A172 (cell line): ENCODE measurements at regions not wholly inside any gene's neighbourhood (a gene's known extent, or its start where the extent isn't known, plus 50 kb on each side); places are given as distances from the start of the nearest gene placed in this dataset.
"Not testable (repeated sequence)": the region's sequence is repeated elsewhere in the genome, so short reads cannot be mapped to it uniquely, and the experiment has no call there.

Experiments
- DNase-seq: peaks from one replicate; pipeline ENCODE4 v3.0.0-alpha.2; 2015; ENCODE audit warnings: low spot score

DNA sequence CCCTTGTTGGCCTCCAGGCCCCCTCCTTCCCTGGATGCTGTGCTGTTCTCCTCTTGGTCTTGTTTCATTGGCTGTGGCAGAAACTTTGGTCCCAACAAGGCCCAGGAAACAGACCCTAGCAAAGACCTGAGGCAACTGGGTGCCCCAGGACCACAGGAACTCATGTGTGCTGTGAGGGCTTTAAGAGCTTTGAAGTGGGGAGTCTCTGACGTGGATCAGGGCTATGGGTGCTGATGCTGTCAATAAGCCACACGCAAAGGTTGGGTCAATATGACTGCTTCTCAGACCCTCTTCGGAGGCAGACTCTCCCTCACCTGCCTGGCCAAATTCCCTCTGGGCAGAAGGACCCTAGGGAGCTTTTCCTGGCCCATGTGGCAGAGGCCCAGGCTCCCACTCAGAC lies 91.5 kb upstream of the MLN start:
- no peak for DNase-seq

DNA sequence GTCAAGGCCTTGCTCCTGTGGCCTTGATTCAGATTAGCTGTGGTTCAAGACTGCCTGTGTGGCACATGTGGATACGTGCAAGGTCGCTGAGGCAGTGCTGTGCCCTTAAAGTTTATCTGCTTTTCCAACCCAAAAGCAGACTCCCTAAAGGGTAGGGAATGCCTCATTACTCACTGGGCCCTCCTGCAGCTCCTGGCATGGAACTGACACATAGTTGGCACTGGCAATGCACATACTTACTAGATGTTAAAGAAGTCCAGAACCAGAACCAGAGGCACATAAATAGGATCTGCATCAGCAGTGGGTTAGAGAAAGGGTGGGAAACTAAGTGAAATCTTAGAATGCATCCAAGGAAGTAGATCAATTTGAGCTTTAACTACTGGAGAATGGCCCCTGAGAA lies 90.6 kb upstream of the MLN start:
- DNase-seq, result peak; percentile 45

DNA sequence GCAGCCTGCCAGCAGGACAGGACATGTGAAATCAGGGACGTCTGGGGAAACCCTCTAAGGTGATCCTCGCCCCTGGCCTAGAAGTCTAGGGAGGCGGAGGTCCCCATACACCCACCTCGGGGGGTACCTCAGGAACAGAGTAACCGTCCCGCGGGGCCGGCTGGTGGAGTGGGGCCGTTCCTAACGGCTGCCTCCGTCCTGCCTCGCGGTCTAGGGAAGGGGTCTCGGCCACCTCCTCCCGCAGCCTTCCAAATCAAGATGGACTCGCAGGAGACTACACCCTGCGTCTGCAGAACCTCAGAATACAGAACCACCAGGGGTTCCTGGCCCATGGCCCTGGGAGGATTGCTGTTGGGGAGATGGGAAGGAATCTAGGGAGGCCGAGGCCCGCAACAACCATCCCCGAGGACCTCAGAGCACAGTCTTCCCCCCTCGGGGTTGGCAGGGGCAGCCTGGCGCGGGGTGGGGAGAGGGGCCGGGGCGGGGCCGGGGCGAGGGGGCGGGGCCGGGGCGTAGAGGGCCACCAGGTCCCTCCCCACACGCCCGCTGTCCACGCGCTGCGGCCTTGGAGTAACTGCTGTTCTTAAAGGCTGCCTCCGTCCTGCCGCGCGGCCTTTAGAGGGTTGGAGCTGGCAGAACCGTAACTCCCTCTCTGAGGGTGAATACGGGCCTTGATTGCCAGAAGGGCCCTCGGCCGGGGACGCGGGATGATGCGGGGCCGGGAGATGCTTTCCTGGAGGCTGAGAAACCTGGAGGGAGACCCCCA lies 89.0 kb upstream of the MLN start:
- DNase-seq, result no peak

DNA sequence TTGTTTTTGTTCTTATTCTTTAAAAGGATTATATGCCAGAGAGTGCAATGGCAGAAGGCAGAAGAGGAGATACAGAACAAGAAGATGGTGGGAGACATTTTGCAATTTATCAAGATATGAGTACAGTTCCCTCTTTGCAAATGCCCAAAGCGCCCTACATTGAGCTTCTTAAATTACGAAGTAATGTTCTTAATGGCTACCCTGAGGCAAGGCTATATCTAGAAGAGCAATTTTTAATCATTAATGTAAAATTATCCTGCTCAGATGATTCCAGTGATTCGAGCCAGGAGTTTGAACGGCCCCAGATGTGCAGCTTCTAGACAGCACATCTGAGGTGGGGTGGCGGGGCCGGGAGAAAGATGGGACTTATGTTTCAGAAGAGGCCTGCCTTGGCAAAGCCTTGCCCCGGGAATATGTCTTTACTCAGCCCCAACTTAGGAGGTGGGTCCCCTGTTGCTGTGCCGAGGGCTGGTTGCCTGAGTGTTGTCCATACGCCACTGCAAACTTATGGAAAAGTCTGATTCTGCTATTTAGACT lies 84.9 kb upstream of the MLN start:
- no peak for DNase-seq

DNA sequence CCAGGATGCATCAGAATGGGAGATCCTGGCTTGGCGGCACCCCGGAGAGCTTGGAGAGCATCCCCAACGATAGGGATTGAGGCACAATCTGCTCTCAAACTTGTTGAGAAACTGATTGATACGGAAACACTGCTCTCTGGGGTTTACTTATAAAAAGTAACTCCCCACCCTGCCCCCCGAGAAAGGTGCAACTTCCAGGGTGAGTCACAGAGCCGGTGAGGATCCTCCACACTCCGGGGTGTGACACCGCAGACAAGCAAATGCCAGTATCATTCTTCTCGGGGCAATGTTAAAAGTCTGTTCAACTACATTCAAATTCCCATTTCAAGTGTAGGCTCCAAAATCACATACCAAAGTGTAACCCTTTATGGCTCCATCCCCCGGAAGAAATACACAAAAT lies 84.4 kb upstream of the MLN start:
- DNase-seq, result no peak

DNA sequence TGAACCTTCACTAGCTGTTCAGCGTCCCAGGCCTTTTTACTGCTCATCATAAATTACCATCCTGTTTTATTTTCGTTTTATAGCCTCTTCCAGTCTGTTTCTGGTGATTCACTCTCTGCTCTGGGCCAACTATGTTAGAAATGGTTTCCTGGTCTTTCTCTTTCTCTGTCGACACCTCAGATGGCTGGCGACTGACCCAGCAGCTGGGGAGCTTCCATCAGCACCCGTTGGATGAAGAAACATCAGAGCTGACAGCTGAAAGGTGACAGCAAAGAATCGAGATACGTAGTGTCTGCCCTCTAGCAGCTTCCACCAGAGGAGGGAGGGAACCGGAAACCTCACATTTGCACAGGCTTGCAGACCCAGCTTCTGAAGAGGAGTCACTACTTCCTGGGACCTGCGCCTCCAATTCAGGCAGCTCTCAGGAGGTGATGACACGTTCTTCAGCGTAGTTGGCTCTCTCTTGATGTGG lies 82.9 kb upstream of the MLN start:
- peak; percentile 69 for DNase-seq

DNA sequence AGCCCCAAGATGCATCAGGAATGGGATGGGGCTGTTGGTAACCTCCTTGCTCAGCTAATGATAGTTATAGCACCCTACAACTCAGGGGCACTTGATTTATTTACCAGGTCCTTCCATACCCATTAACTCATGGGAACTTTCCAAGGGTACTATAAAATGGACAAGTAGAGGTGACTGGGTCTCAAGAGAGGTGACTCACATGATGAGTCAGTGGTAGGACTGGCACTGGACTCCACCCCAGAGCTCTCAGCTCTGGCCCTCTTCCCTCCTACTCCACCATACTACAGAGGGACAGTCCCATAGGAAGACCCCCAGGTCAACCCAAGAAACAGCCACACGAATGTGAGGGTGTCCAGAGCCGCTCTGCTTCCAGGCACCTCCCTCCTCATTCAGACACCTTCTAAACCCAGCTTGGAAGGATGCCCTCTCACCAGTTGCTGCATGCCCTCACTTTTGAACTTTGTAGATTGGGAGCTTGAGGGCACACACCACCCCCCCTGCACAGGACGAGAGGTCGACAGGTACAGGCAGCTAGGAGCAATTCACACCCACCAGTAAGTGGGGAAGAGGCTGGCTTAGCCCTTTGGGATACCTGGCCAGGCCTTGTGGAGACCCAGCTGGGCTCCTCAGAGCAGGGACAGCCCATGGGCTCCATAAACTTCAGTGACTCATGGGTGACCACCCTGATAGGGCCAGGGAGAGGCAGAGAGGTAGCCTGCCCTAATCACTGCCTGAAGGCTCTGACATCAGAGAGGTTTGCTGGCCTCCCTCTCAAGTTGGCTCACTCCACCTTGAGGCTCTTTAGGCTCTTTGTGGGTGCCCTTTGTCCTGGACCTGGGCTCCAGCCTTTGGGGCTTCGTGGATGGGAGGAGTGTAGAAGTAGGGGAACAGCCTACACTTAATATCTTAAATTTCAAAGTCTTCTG lies 81.6 kb upstream of the MLN start:
- peak; percentile 92 for DNase-seq

DNA sequence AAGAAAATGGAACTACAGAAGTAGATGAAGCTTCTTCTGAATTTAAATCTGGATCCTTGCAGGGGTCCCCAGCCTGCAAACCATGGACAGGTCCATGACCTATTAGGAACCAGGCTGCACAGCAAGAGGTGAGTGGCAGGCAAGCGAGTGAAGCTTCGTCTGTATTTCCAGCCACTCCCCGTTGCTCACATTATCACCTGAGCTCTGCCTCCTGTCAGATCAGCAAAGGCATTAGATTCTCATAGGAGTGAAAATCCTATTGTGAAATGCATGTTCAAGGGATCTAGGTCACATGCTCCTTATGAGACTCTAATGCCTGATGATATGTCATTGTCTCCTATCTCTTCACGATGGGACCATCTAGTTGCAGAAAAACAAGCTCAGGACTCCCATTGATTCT lies 79.8 kb upstream of the MLN start:
- not testable (repeated sequence) for DNase-seq

DNA sequence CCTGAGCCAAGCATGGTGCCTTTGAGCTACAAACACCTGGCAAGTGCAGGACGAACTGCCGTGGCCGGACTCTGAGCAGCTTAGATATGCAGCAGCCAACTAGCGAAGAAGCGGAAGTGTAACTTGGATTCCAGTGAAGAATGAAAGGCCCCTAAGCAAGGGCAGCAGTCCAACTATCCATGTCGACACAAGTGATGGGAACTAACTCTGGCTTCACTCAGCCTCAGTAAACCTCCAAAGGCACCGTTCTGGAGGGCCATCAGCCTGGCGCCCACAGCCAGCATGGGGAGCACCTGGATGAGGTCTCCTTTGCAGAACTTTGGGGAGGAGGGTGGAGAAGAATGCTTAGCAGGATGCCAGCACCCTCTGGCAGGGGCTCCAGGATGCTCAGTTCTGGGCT lies 78.4 kb upstream of the MLN start:
- no peak for DNase-seq

DNA sequence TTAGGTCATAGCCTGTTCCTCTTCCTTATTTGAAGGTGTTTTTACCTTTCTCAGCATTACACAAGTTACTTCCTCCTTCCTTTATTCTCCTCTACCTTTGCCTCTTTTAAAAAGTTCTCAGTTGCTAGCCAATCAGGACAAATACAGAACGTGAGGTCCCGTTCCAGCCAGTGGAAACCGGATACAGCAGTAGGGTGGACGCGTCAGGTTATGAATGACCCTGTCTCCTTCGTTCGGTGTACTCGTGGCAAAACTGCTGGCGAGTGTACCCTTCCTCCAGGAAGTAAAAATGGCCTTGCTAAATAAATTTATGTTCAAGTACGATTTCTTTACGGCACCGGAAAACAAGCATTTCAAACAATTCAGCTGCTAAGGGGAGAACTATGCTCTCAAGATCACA lies 77.0 kb upstream of the MLN start:
- no peak for DNase-seq

DNA sequence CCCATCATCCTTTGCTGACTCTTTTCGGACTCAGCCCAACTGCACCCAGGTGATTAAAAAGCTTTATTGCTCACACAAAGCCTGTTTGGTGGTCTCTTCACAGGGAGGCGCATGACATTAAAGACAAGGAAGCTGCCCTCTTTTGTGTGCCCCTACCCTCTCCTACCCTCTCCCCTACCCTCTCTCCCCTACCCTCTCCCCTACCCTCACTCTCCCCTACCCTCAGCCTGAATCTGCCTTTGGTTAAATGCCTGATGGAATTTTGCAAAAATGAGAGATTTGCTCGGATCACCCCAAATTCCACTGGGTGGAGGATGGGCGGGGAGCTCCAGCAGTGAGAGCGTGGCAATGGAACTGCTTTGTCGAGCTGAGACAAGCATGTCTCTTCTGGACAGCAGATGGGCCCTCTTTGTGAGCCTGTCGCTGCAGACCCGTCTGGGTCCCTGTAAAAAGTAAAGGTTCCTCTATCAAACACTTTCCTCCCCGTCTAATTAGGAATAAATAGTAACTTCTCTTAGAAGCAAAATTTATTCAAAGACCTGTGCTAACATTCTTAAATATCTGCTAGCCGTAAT lies 76.4 kb upstream of the MLN start:
- DNase-seq, result no peak

DNA sequence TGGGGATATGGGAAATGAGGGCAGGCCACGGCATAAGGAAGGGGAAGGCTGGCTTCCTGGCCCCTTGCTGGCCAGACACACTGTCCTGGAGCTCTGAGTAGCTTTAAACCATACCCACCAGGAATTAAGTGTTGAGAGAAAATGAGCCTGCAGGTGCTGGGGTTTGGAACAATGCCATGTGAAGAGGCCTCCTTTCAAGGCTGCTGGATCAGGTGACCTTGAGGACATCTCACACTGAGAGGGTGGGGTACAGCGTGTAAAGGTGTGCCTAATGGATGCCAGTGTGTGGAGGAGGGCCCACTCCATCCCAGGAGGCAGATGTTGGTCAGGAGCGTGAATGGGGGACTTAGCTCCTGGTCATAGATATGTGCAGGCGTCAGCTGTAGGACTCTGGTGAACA lies 74.8 kb upstream of the MLN start:
- no peak for DNase-seq

DNA sequence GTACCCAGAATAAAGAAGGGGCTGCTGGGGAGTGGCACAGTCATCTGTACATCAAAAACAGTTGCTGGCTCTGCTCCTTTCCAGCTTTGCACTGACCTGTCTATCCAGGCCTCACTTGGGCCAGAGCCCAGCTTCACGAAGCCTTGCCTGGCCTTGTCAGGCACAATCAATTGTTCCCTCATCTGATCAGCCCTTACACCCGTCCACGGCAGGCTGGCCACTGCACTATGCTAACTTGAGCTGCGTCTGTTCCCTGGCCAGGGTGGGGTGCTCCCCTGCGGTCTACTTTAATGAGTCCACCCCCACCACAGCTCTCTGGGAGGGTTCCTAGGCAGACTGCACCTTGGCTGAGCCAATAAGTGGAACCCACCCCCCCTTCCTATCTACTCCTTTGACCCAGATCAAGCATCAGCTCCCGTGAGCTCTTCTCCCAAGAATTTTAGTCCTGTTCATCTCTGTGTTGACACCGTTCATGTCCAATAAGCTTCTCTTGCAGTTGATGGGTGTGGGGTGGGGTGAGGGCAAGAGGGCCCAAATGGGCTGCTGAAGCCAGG lies 74.3 kb upstream of the MLN start:
- DNase-seq, result no peak

DNA sequence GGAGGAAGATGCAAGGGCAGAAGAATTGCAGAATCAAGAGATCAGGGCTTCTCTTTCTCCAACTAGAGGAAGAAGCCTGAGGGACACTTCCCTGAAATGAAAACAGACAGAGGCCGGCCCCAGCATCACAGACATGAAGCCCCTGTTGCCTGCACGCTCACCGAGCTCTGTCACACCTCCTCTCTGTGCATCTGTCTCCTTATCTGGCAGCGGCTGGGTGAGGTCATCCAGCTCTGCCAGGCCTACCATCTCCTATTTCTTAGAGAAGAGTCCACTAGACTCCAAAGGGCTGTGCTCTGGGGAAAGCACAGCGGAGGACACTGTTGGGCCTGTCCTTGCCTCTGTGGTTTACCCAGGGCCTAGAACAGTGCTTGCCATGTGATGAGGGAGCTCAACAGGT lies 71.9 kb upstream of the MLN start:
- no peak for DNase-seq

DNA sequence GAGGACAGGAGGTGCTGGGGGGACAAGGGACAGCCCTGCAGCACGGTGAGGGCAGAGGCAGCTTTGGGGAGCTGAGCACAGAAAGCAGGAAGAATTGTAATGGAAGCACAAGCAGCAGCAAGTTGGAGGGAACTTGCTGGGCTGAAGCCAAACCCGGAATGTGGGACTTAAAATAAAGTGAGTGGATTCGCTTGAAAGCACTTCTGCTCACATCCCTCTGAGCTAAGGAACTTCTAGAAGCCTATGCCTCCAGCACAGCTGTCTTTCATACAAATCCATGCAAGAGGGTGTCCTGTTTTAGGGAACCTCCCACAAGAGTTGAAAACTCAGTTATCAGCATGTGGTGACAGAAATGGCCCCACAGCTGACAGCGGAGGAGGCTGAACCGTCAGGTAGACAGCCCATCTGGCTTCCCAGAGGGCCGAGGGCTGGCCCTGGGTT lies 71.4 kb upstream of the MLN start:
- DNase-seq, result no peak

DNA sequence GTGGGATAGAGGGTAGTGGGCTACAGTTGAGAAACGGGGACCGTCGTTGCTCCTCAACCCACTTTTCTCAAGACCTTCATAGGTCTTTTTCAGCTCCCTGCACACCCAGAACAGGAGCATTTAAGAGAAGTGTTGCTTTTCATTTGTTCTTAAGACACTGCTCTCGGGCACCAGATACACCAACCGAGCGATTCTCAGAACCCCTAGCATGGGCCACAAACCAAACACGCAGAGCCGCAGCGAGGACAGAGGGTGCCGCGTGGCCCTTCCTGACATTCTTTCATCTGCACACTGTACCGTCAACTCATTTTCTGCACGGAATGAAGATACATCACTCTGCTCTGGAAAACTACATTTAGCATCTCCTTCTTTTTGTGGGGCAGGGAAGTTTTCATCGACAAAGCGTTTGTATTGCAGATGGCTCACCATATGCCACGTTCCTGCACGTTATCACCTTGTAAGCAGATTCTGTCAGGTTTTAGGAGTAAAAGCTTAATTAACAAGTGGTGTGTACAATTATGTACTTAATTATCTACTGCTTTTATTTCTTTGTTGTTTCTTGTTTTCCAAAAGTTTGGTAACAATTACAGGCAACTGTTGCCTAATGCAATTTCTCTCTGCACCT lies 70.4 kb upstream of the MLN start:
- DNase-seq, result no peak

DNA sequence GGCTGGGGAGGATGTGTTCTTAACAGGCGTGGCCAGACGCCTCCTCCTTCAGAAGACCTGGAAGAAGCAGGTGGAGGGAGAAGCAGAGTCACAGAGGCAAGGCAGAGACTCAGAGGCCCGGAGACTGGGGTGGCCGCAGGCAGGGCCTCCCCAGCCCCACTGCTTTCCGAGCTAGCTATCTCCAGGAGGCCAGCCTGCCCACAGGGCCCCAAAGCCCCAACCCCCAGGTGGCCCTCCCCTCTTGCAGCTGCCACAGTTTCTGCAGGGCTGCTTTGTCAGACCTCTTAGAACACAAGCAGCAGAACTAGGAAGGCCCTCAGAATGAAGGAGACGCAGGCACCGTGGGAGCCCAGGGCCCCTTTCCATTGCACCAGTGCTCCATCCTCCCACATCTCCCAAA lies 69.0 kb upstream of the MLN start:
- no peak for DNase-seq

DNA sequence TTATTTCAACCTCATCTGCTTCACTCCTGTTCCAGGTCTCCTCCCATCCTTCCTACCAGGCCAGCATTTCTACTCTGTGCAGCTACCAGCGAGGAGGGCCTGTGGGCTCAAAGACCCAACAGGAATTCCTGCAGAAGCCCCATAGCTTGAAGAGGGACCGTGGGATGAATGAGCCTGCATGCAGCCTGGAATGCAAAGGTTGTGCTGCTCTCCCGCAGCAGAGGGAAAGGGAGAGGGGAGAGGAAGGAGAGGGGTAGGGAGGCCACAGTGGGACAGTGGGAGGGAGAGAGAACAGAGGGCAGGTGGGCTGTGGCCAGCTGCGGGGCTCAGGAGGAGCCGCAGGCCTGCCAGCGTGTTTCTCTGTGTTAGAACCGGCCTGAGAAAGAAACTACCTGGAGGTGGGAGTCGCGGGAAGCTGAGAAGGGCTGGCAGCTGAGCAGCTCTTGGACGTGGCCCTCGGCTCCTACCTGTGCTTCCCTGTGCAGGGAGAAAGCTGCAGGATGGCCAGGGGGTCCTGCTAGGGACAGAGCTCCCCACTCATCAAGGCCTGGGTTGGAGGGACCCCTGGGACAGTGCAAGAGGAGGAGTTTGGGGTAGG lies 66.1 kb upstream of the MLN start:
- no peak for DNase-seq

DNA sequence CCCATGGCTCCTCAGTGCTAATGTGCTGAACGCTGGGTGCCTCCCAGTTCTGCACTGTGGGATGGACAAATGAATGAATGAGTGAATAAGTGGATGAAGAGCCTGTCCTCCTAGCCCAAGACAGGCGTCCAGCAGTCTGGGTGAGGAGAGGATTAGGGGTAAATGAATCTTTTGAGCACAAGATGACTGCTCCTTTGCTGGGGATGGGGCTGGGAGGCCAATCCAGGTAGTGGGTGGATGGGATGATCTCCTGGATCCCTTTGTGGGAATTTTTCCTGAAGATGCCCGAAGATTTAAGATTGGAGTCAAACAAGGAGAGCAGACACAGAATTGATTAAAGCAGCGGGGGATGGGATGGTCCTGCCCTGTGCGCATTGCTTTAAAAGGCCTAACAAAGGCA lies 65.3 kb upstream of the MLN start:
- no peak for DNase-seq

DNA sequence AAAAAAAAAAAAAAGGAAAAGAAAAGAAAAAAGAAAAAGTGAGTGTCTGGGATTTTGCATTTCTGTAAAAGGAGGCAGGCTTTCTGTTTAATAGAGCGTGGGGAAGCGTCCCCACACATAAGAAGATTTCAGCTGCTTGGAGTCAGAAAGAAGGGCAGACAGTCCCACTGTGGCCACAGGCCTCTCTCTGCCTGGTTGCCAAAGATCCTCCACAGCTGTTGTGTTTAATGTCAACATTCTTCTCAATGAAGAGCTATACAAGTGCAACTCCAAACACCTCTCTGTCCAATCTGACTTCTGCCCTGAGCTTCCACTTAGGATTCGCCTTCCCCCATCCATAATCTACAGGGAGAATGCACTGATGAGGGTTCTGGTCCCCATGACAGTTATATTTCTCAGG lies 64.3 kb upstream of the MLN start:
- DNase-seq, result no peak

DNA sequence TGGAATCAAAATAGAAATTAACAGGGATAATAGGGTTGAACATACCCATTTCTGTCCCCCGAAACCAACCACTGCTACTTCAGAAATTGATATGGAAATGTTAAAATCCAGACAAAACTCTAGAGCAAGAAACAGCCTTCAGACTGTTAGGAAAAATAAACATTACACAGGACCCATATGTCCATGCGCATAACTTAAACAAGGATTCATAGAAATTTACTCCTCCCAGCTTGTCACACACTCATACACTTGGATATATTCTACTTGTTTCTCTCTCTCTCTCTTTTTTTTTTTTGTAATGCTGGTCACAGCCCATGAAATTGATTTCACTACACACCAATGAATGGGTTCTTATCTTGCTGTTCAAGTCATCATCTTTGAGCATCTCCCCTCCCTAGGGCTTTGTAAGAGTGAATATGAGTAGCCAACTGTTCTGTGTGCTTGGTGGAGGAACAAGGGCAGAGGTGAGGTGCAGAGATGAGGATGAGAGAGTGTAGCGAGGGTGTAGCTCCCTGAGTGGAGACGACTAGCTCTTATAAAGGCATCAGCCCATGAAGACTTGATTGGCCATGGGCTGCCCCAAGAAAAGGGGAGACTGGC lies 61.8 kb upstream of the MLN start:
- DNase-seq, result no peak
